Activated naive CD4-positive, alpha-beta T cell treated with anti-CD3 and anti-CD28 coated beads, Interleukin-2, amount 50 U/mL, for 72 hours (primary cell): ENCODE measurements at regions not wholly inside any gene's neighbourhood (a gene's known extent, or its start where the extent isn't known, plus 50 kb on each side); places are given as distances from the start of the nearest gene placed in this dataset.
"Not testable (repeated sequence)": the region's sequence is repeated elsewhere in the genome, so short reads cannot be mapped to it uniquely, and the experiment has no call there.

ENCODE experiments used
- ATAC-seq, 2 donors: fragments of 150-1000 bp; cut with Tn5 transposase; 2 replicates each; pipeline ENCODE4 v1.10.0; 2021; ENCODE audit warnings: mild to moderate bottlenecking in 2 of 2, moderate library complexity in 2 of 2
- DNase-seq, 2 donors: peaks; one replicate each; pipeline ENCODE4 v3.0.0; 2021 to 2022; ENCODE audit warnings: low spot score in 2 of 2
- H3K27ac Mint-ChIP-seq, 2 donors: one replicate each; pipeline ENCODE4 v1.8.0; 2022; ENCODE audit warnings: mild to moderate bottlenecking in 2 of 2, mixed read lengths in 2 of 2
- H3K36me3 Mint-ChIP-seq, 2 donors: one replicate each; pipeline ENCODE4 v1.8.0; 2022; ENCODE audit warnings: mixed read lengths in 2 of 2
- H3K9me3 Mint-ChIP-seq, 2 donors: one replicate each; pipeline ENCODE4 v1.8.0; 2022; ENCODE audit warnings: mixed read lengths in 2 of 2

DNA sequence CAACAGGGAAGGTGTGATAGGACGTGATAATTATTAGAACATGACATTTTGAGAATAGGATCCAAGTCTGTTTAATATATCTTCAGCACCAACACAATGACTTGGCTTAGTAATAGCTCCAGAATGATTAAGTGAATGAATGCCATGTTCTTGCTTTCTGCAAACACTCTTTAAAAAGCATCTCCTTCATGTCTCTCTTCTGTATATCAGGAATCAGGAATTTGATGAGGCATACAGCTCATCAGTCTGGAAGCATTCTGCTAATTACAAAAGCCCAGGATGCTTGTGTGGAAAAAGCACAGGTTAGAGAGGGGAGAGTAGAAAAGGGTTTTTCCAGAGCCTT lies 113.0 kb upstream of the ZNF648 start:
- Mint-ChIP-seq H3K9me3 (peaks cover 0 to 3% of the 10 kb centered on the region in 2 donors), H3K36me3 (no peaks in the 10 kb centered on the region), H3K27ac (no peak overlapping the region)
- ATAC-seq (no peak), DNase-seq (no peak)

DNA sequence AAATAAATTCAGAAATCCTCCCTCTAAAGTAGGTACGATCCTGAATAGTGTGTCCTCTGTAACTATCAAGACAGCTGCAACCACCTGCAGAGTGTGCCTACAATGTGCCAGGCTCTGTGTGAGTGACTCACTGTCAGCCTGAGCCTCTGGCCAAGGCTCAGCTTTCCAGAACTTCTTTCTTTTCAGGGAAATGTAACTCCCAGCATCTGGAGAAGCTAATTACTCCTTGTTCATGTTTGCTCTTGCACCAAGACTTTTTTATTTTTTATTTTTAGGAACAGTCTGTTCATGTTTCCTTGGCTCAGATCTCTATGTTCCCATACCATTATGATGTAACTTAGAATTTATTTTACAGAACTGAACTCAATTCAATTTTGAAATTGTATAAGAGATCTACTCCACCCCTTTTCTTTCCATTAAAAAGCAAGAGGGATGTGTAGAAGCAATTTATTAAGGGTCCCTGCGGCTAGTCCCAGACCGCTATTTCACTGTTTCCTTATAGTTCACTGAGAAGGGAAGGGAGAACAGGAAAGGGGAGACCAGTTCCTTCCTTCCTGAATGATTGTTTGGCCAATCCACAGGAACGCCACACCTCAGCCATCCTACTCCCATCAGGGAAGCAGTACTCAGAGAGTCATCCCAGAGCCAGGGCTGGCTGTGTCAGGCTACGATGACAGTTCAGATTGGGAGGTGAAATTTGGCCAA lies 112.4 kb upstream of the ZNF648 start:
- Mint-ChIP-seq H3K36me3 (no peaks in the 10 kb centered on the region), H3K9me3 (peaks cover 0 to 3% of the 10 kb centered on the region in 2 donors), H3K27ac (no peak overlapping the region)
- DNase-seq (no peak), ATAC-seq (no peak)

- ATAC-seq (no peak), DNase-seq (no peak)
- H3K36me3 Mint-ChIP-seq: no peaks in the 10 kb centered on the region
- H3K27ac Mint-ChIP-seq: no peak overlapping the region
- H3K9me3 Mint-ChIP-seq: peaks cover 0 to 3% of the 10 kb centered on the region in 2 donors
Observed at GRCh38 chr1:182172699-182173098, 111.2 kb upstream of the ZNF648 start.

GRCh38 chr1:182170891-182171461 lies 109.5 kb upstream of the ZNF648 start:
- Mint-ChIP-seq H3K9me3 (peaks cover 0 to 3% of the 10 kb centered on the region in 2 donors), H3K36me3 (no peaks in the 10 kb centered on the region), H3K27ac (no peak overlapping the region)
- ATAC-seq (peak in 1 of 2 donors; percentile 26), DNase-seq (no peak)

GRCh38 chr1:182169203-182169602 lies 107.7 kb upstream of the ZNF648 start:
- DNase-seq (no peak), ATAC-seq (no peak)
- peaks cover 0 to 3% of the 10 kb centered on the region in 2 donors for H3K9me3 Mint-ChIP-seq
- H3K27ac Mint-ChIP-seq: no peak overlapping the region
- H3K36me3 Mint-ChIP-seq: no peaks in the 10 kb centered on the region

DNA sequence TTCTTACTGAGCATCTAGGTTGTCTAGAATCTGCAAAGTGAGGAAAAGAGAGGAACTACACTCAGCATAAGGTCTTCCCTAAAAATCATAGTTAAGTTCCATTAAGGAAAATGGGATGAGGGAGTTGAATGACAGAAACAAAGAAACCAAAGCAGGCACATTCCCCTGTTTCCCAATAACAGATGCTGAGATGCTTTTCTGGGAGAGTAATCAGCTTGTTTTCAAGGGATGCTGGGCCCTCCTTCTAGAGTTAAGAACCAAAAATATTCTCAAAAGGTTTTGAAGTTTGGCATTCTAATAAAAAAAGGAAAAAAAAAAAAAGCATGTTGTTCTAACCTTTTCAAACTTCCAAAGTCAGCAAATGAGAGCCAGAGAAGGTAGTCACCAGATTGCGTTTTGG lies 105.2 kb upstream of the ZNF648 start:
- Mint-ChIP-seq H3K36me3 (no peaks in the 10 kb centered on the region), H3K9me3 (peaks cover 0 to 3% of the 10 kb centered on the region in 2 donors), H3K27ac (no peak overlapping the region)
- ATAC-seq (no peak), DNase-seq (no peak)

DNA sequence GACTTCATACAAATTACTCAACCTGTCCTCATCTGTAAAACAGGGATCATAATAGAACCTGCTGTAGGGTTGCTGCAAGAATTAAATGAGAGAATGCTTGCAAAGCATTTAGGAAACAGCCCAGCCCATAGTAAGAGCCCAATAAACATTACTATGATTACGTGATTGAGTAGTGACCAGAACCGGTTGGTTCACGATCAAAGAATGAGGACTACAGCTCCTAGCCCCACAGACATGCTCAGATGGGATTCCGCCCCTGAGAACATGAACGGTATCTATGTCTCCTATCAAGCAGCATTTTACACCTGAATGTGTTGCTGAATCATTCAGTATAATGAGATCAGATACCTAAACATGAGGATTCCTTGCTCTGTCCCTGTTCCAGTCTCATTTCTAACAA lies 104.8 kb upstream of the ZNF648 start:
- H3K36me3 Mint-ChIP-seq: no peaks in the 10 kb centered on the region
- no peak for ATAC-seq
- H3K9me3 Mint-ChIP-seq: peaks cover 2 to 3% of the 10 kb centered on the region in 2 donors
- DNase-seq: no peak
- H3K27ac Mint-ChIP-seq: no peak overlapping the region

DNA sequence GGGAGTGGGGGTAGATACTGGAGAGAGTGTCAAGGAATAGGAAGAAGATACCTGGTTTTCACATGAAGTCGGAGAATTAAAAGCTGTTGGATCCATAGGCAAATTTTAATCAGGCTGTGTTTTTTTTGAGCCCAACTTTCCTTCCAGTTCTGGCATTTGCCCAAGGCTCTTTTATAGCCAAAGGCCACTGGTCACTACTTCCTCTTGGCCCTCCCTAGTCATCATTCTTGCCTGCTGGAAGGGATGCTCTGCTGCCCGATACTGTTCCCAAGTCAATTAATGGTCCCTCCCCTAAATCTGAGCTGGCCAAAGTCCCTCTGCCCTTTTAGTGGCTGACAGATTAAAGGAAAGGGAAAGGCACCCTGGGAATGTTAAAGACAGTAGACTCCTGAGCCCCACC lies 102.8 kb upstream of the ZNF648 start:
- H3K9me3 Mint-ChIP-seq: peaks cover 3 to 8% of the 10 kb centered on the region in 2 donors
- peaks cover 0 to 6% of the 10 kb centered on the region in 2 donors for H3K36me3 Mint-ChIP-seq
- DNase-seq (no peak), ATAC-seq (no peak)
- peak overlapping the region in 1 of 2 donors; percentile 53 for H3K27ac Mint-ChIP-seq

- no peak for ATAC-seq
- DNase-seq: no peak
- Mint-ChIP-seq H3K27ac (no peak overlapping the region), H3K36me3 (peaks cover 0 to 9% of the 10 kb centered on the region in 2 donors), H3K9me3 (peaks cover 3 to 9% of the 10 kb centered on the region in 2 donors)
Observed at GRCh38 chr1:182163821-182164223, 102.3 kb upstream of the ZNF648 start.

- DNase-seq (no peak), ATAC-seq (no peak)
- H3K36me3 Mint-ChIP-seq: peaks cover 7 to 9% of the 10 kb centered on the region in 2 donors
- H3K9me3 Mint-ChIP-seq: peaks cover 3 to 9% of the 10 kb centered on the region in 2 donors
- H3K27ac Mint-ChIP-seq: no peak overlapping the region
Observed at GRCh38 chr1:182159443-182159842, 97.9 kb upstream of the ZNF648 start.

DNA sequence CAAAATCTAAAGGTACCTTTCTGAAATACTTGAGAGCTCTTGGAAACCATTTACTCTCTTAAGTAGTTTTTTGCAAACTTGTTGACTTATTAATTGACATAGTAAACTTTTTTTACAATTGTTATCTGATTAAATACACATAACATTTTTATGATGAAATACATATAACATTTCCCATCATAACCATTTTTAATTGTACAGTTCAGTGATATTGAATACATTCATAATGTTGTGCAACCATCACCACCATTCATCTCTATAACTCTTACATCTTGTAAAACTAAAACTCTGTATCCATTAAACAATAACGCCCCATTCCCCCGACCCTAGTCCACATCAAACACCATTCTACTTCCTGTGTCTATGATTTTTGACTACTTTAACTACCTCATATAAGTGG lies 95.7 kb upstream of the ZNF648 start:
- Mint-ChIP-seq H3K36me3 (peaks cover 7 to 9% of the 10 kb centered on the region in 2 donors), H3K9me3 (peaks cover 3 to 9% of the 10 kb centered on the region in 2 donors), H3K27ac (no peak overlapping the region)
- DNase-seq (no peak), ATAC-seq (no peak)

GRCh38 chr1:182154425-182154824 lies 92.9 kb upstream of the ZNF648 start:
- ATAC-seq, H3K27ac Mint-ChIP-seq, DNase-seq, H3K36me3 Mint-ChIP-seq, H3K9me3 Mint-ChIP-seq: not testable (repeated sequence)

DNA sequence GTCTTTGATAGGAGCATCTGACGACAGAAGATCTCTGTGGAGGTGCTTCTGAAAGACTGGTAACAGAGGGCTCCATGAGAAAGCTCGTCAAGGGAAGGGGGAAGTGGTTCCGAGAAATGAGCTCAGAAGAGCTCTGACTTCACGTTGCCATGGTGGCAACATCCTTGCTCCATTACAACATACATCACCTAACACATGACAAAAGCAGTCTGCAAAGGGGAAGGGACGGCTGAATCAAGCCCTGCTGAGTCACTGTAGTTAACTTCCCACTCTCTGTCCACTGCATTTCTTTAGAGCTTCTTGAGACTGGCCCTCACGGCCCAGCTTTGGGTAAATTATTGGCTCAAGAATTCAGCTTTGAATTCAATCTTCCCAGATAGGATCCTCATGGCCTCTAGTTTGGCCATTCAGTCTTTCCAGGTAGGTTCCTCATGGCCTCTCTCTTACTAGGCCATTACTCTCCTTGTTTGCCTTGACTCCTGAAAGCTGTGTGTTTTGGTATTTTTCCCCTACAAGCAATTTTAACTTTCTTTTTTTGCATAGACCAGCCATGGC lies 88.0 kb upstream of the ZNF648 start:
- no peaks in the 10 kb centered on the region for H3K9me3 Mint-ChIP-seq

GRCh38 chr1:182147951-182148350 lies 86.4 kb upstream of the ZNF648 start:
- H3K36me3 Mint-ChIP-seq: no peaks in the 10 kb centered on the region
- H3K27ac Mint-ChIP-seq: no peak overlapping the region
- H3K9me3 Mint-ChIP-seq: no peaks in the 10 kb centered on the region
- ATAC-seq: no peak
- no peak for DNase-seq

More for the DNA sequence above, 88.0 kb upstream of the ZNF648 start:
- peak overlapping the region; percentile 73 to 88 for H3K27ac Mint-ChIP-seq
- H3K36me3 Mint-ChIP-seq: no peaks in the 10 kb centered on the region
- DNase-seq (no peak), ATAC-seq (peak; percentile 83 to 85)

DNA sequence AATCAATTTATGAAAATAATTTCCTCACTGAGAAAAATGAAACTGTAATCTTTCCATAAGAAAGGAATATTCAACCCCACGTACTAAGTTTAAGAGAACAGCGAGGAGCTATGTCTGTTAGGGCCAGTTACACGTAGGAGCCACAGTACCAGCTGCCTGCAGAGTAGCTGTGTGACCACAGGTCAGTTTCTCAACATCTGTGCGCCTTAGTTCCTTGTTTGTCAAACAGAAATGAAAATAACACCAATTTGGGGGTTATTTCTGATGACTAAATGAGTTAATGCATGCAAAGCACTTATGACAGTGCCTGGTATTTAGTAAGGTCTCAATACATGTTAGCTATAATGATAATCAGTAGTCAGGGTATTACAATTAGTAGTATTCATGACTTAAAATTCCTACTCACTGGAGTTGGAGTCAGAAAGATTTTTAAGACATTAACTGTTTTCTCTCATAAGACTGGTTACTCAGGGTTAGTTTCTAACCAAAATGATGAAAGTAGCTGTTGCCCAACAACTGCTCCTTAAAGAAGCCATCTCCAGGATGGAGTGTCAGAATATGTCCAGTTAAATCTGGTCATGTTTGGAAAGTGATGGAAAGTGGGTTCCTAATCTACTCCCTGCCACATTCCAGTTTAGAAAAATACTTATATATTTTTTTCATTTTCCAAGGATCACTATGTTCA lies 85.8 kb upstream of the ZNF648 start:
- no peak for ATAC-seq
- H3K9me3 Mint-ChIP-seq: no peaks in the 10 kb centered on the region
- no peak overlapping the region for H3K27ac Mint-ChIP-seq
- no peaks in the 10 kb centered on the region for H3K36me3 Mint-ChIP-seq
- DNase-seq: no peak

GRCh38 chr1:182146286-182146685 lies 84.8 kb upstream of the ZNF648 start:
- no peak overlapping the region for H3K27ac Mint-ChIP-seq

GRCh38 chr1:182145441-182145840 lies 83.9 kb upstream of the ZNF648 start:
- no peaks in the 10 kb centered on the region for H3K36me3 Mint-ChIP-seq
- DNase-seq: no peak
- H3K9me3 Mint-ChIP-seq: no peaks in the 10 kb centered on the region
- no peak overlapping the region for H3K27ac Mint-ChIP-seq
- no peak for ATAC-seq

More at GRCh38 chr1:182146286-182146685, 84.8 kb upstream of the ZNF648 start:
- DNase-seq (no peak), ATAC-seq (peak in 1 of 2 donors; percentile 34)
- Mint-ChIP-seq H3K9me3 (no peaks in the 10 kb centered on the region), H3K36me3 (no peaks in the 10 kb centered on the region)
